ENCODE measurements at regions not wholly inside any gene's neighbourhood (a gene's known extent, or its start where the extent isn't known, plus 50 kb on each side); places are given as distances from the start of the nearest gene placed in this dataset.
"Not testable (repeated sequence)": the region's sequence is repeated elsewhere in the genome, so short reads cannot be mapped to it uniquely, and the experiment has no call there.

GRCh38 chr2:142515493-142515892, 362.0 kb upstream of the KYNU start:
- no peaks in the 10 kb centered on the region for H3K36me3 Mint-ChIP-seq (ENCODE audit: unreplicated experiment)

GRCh38 chr2:142509401-142509800, 368.1 kb upstream of the KYNU start:
- Mint-ChIP-seq H3K36me3 (ENCODE audit: unreplicated experiment) (no peaks in the 10 kb centered on the region), H3K27me3 (ENCODE audit: unreplicated experiment) (no peaks in the 10 kb centered on the region), H3K4me3 (ENCODE audit: unreplicated experiment) (no peak overlapping the region), H3K4me1 (ENCODE audit: low read depth, unreplicated experiment) (no peaks in the 10 kb centered on the region), H3K9me3 (ENCODE audit: unreplicated experiment) (no peaks in the 10 kb centered on the region), H3K27ac (ENCODE audit: unreplicated experiment) (no peak overlapping the region)
- no peak for TF ChIP-seq CTCF (IDR thresholded peaks at IDR 0.05; ENCODE audit: partially characterized antibody, unreplicated experiment)
- DNase-seq, result no peak

More at GRCh38 chr2:142515493-142515892, 362.0 kb upstream of the KYNU start:
- no peak for TF ChIP-seq CTCF (IDR thresholded peaks at IDR 0.05; ENCODE audit: partially characterized antibody, unreplicated experiment)
- Mint-ChIP-seq H3K27ac (ENCODE audit: unreplicated experiment) (no peak overlapping the region), H3K27me3 (ENCODE audit: unreplicated experiment) (peaks cover 1% of the 10 kb centered on the region), H3K4me3 (ENCODE audit: unreplicated experiment) (no peak overlapping the region), H3K9me3 (ENCODE audit: unreplicated experiment) (no peaks in the 10 kb centered on the region), H3K4me1 (ENCODE audit: low read depth, unreplicated experiment) (no peaks in the 10 kb centered on the region)
- DNase-seq, result no peak

GRCh38 chr2:142504754-142505153, 372.7 kb upstream of the KYNU start:
- no peak overlapping the region for H3K4me3 Mint-ChIP-seq (ENCODE audit: unreplicated experiment)
- no peak for DNase-seq
- H3K9me3 Mint-ChIP-seq (ENCODE audit: unreplicated experiment), result no peaks in the 10 kb centered on the region
- H3K4me1 Mint-ChIP-seq (ENCODE audit: low read depth, unreplicated experiment), result no peaks in the 10 kb centered on the region
- H3K36me3 Mint-ChIP-seq (ENCODE audit: unreplicated experiment), result no peaks in the 10 kb centered on the region
- no peak overlapping the region for H3K27ac Mint-ChIP-seq (ENCODE audit: unreplicated experiment)
- TF ChIP-seq CTCF (IDR thresholded peaks at IDR 0.05; ENCODE audit: partially characterized antibody, unreplicated experiment), result no peak
- H3K27me3 Mint-ChIP-seq (ENCODE audit: unreplicated experiment), result no peaks in the 10 kb centered on the region

GRCh38 chr2:142502402-142502801, 371.6 kb upstream of the LRP1B start:
- Mint-ChIP-seq H3K4me1 (ENCODE audit: low read depth, unreplicated experiment) (no peaks in the 10 kb centered on the region), H3K27me3 (ENCODE audit: unreplicated experiment) (no peaks in the 10 kb centered on the region), H3K27ac (ENCODE audit: unreplicated experiment) (no peak overlapping the region), H3K36me3 (ENCODE audit: unreplicated experiment) (no peaks in the 10 kb centered on the region), H3K4me3 (ENCODE audit: unreplicated experiment) (no peak overlapping the region), H3K9me3 (ENCODE audit: unreplicated experiment) (no peaks in the 10 kb centered on the region)
- no peak for DNase-seq
- TF ChIP-seq CTCF (IDR thresholded peaks at IDR 0.05; ENCODE audit: partially characterized antibody, unreplicated experiment), result no peak

GRCh38 chr2:142495141-142495540, 364.3 kb upstream of the LRP1B start:
- no peak for DNase-seq
- H3K27ac Mint-ChIP-seq (ENCODE audit: unreplicated experiment), result peak overlapping the region; percentile 49
- H3K4me3 Mint-ChIP-seq (ENCODE audit: unreplicated experiment), result no peak overlapping the region
- H3K36me3 Mint-ChIP-seq (ENCODE audit: unreplicated experiment), result no peaks in the 10 kb centered on the region
- TF ChIP-seq CTCF (IDR thresholded peaks at IDR 0.05; ENCODE audit: partially characterized antibody, unreplicated experiment), result no peak
- peaks cover 9% of the 10 kb centered on the region for H3K4me1 Mint-ChIP-seq (ENCODE audit: low read depth, unreplicated experiment)
- H3K9me3 Mint-ChIP-seq (ENCODE audit: unreplicated experiment), result peaks cover 3% of the 10 kb centered on the region
- H3K27me3 Mint-ChIP-seq (ENCODE audit: unreplicated experiment), result no peaks in the 10 kb centered on the region

- DNase-seq; H3K9me3 Mint-ChIP-seq (ENCODE audit: unreplicated experiment); H3K36me3 Mint-ChIP-seq (ENCODE audit: unreplicated experiment); H3K27me3 Mint-ChIP-seq (ENCODE audit: unreplicated experiment); H3K4me3 Mint-ChIP-seq (ENCODE audit: unreplicated experiment); H3K4me1 Mint-ChIP-seq (ENCODE audit: low read depth, unreplicated experiment); H3K27ac Mint-ChIP-seq (ENCODE audit: unreplicated experiment): not testable (repeated sequence)
These were observed 358.8 kb upstream of the LRP1B start for GRCh38 chr2:142489631-142490030.
